H1 (cell line): ENCODE measurements at regions not wholly inside any gene's neighbourhood (a gene's known extent, or its start where the extent isn't known, plus 50 kb on each side); places are given as distances from the start of the nearest gene placed in this dataset.

Source experiments
- CHD1 ChIP-seq: IDR thresholded peaks from 2 replicates; pipeline ENCODE4 v1.6.1; 2012; ENCODE audit warnings: low read depth, low read length, improper control_type of control experiment
- CHD7 ChIP-seq: fragments of 300-600 bp; sonication (generic); IDR thresholded peaks from 2 replicates; pipeline ENCODE4 v1.7.1; 2012; ENCODE audit warnings: low read length, moderate library complexity, mild to moderate bottlenecking, inconsistent platforms; ENCODE audit not compliant: insufficient replicate concordance
- CREB1 ChIP-seq: IDR thresholded peaks from 2 replicates; pipeline ENCODE4 v1.6.1; 2012; ENCODE audit warnings: inconsistent platforms
- CTBP2 ChIP-seq: IDR thresholded peaks from 2 replicates; pipeline ENCODE4 v1.7.0; 2011; ENCODE audit warnings: borderline replicate concordance, mild to moderate bottlenecking, moderate library complexity, mixed read lengths, low read length; ENCODE audit not compliant: insufficient read depth, insufficient read length
- GABPA ChIP-seq: IDR thresholded peaks from 2 replicates; pipeline ENCODE4 v1.6.1; 2011; ENCODE audit warnings: mild to moderate bottlenecking, low read length, moderate library complexity, borderline replicate concordance; ENCODE audit not compliant: insufficient read depth
- JUN ChIP-seq: IDR thresholded peaks from 2 replicates; pipeline ENCODE4 v1.6.1; 2011; ENCODE audit warnings: low read depth, mild to moderate bottlenecking, improper control_type of control experiment, low read length
- KDM5A ChIP-seq: fragments of 200-600 bp; IDR thresholded peaks from 2 replicates; pipeline ENCODE4 v1.7.1; 2012; ENCODE audit warnings: mild to moderate bottlenecking, low read length, inconsistent platforms, mixed read lengths
- PHF8 ChIP-seq: fragments of 200-600 bp; sonication (generic); conservative IDR thresholded peaks from 2 replicates; pipeline ENCODE4 v1.7.1; 2012; ENCODE audit warnings: low read depth, mild to moderate bottlenecking, inconsistent platforms, low read length, moderate library complexity
- RBBP5 ChIP-seq: IDR thresholded peaks from 2 replicates; pipeline ENCODE4 v1.7.1; 2012; ENCODE audit warnings: low read depth, mild to moderate bottlenecking, inconsistent platforms, low read length, moderate library complexity, borderline replicate concordance
- TCF12 ChIP-seq: IDR thresholded peaks from 2 replicates; pipeline ENCODE4 v1.6.1; 2011; ENCODE audit warnings: low read depth, mild to moderate bottlenecking, low read length
- USF2 ChIP-seq: IDR thresholded peaks from 2 replicates; pipeline ENCODE4 v1.6.1; 2011; ENCODE audit warnings: low read length, improper control_type of control experiment

- TF ChIP-seq CHD7: no peak
- TF ChIP-seq KDM5A: no peak
- TF ChIP-seq CREB1: no peak
- TF ChIP-seq GABPA: no peak
- TF ChIP-seq RBBP5: no peak
- TF ChIP-seq CHD1: no peak
- no peak for TF ChIP-seq CTBP2
- TF ChIP-seq JUN: no peak
- no peak for TF ChIP-seq USF2
- TF ChIP-seq TCF12: no peak
- no peak for TF ChIP-seq PHF8
These were observed 177.6 kb downstream of the GNAI1 start (continued) for GRCh38 chr7:80312139-80312661.
